ENCODE measurements at regions not wholly inside any gene's neighbourhood (a gene's known extent, or its start where the extent isn't known, plus 50 kb on each side); places are given as distances from the start of the nearest gene placed in this dataset.
"Not testable (repeated sequence)": the region's sequence is repeated elsewhere in the genome, so short reads cannot be mapped to it uniquely, and the experiment has no call there.

DNA sequence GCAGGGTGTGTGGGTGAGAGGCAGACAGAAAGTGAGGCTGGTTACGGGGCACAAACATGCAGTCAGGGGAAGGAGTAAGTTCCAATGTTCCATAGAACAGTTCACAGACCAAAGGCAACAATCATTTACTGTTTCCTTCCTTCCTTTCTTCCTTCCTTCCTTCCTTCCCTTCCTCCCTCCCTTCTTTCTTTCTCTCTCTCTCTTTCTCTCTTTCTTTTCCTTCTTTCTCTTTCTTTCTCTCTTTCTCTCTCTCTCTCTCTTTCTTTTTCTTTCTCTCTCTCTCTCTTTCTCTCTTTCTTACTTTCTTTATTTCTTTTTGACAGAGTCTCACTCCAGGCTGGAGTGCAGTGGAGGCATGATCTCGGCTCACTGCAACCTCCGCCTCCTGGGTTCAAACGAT is 125.8 kb upstream of the LPCAT1 start:
- DNase-seq (ENCODE audit: extremely low read depth, low read depth), result no peak
- TF ChIP-seq, protein P1, sequence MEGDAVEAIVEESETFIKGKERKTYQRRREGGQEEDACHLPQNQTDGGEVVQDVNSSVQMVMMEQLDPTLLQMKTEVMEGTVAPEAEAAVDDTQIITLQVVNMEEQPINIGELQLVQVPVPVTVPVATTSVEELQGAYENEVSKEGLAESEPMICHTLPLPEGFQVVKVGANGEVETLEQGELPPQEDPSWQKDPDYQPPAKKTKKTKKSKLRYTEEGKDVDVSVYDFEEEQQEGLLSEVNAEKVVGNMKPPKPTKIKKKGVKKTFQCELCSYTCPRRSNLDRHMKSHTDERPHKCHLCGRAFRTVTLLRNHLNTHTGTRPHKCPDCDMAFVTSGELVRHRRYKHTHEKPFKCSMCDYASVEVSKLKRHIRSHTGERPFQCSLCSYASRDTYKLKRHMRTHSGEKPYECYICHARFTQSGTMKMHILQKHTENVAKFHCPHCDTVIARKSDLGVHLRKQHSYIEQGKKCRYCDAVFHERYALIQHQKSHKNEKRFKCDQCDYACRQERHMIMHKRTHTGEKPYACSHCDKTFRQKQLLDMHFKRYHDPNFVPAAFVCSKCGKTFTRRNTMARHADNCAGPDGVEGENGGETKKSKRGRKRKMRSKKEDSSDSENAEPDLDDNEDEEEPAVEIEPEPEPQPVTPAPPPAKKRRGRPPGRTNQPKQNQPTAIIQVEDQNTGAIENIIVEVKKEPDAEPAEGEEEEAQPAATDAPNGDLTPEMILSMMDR (IDR thresholded peaks at IDR 0.05; ENCODE audit: low read depth, low read length), result no peak

DNA sequence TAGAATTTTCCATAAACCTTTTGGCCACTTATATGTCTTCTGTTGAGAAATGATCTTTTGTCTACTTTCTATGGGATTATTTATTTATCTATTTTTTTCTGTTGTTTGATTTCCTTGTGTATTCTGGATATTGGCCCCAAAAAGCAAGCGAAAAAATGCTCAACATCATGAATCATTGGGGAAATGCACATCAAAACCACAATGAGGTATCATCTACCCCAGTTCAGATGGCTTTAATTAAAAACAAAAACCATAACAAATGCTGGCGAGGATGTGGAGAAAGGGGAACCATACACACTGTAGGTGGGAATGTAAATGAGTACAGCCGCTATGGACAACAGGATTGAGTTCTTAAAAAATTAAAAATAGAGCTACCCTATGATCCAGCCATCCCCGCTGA is 125.0 kb upstream of the LPCAT1 start:
- TF ChIP-seq, protein P1 (IDR thresholded peaks at IDR 0.05; ENCODE audit: low read depth, low read length), result no peak
- peak; percentile 63 for DNase-seq (ENCODE audit: extremely low read depth, low read depth)

DNA sequence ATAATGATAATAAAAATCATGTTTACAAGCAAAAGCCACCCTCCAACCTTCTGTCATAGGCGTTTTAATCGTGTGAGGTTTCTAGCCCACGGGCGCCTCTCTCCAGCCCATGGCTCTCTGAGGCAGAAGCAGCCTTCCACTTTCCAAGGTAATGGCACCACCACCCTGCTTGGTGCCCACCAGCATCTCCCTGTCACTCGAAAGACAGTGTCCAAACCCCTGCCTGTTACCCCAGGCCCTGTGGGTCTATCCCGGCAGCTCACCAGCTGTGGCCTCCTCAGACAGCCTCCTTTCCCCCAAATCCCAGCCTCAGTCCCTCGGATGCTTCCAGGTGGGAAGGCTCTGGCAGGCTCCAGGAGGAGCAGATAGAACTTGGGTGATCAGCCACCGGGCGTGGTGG is 123.8 kb upstream of the LPCAT1 start:
- no peak for DNase-seq (ENCODE audit: extremely low read depth, low read depth)
- TF ChIP-seq, protein P1 (IDR thresholded peaks at IDR 0.05; ENCODE audit: low read depth, low read length), result no peak

DNA sequence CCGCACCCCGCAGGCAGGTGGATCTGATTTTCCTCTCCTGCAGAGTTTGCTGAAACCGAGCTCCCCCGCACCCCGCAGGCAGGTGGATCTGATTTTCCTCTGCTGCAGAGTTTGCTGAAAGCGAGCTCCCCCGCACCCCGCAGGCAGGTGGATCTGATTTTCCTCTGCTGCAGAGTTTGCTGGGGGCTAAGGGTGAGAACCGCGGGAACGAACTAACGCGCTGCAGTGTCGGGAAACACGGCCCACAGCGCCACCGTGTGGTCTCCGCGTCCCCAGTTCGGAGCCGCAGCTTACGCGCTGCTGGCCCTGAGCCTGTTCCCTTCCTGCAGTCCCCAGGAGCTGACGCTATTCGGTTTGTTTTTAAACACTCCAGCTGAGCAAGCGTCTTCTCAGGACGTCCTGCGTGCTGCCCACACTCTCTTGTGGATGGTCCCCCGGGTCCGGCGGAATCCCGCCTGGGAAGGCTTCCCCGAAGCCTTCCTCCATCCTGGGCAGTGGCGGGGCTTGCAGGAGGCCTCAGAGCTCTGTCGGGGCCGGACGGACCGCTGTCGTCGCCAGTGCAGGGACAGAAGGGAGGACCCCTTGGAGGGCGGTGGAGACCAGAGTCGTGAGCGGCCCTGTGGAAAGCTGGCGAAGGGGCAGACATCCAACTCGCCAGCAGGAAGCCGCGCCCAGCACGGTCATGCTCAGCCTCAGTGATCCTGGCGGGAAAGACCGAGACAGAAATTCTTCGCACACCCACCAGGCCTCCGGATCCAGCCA is 121.2 kb upstream of the LPCAT1 start:
- peak; percentile 49 for DNase-seq (ENCODE audit: extremely low read depth, low read depth)
- TF ChIP-seq, protein P1 (IDR thresholded peaks at IDR 0.05; ENCODE audit: low read depth, low read length), result peak; percentile 84

DNA sequence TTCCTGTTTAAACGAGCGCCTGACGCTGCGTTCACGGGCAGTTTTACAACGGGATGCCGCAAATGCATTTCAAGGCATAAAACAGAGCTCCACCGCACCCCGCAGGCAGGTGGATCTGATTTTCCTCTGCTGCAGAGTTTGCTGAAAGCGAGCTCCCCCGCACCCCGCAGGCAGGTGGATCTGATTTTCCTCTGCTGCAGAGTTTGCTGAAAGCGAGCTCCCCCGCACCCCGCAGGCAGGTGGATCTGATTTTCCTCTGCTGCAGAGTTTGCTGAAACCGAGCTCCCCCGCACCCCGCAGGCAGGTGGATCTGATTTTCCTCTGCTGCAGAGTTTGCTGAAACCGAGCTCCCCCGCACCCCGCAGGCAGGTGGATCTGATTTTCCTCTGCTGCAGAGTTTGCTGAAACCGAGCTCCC is 120.6 kb upstream of the LPCAT1 start:
- not testable (repeated sequence) for DNase-seq (ENCODE audit: extremely low read depth, low read depth)

DNA sequence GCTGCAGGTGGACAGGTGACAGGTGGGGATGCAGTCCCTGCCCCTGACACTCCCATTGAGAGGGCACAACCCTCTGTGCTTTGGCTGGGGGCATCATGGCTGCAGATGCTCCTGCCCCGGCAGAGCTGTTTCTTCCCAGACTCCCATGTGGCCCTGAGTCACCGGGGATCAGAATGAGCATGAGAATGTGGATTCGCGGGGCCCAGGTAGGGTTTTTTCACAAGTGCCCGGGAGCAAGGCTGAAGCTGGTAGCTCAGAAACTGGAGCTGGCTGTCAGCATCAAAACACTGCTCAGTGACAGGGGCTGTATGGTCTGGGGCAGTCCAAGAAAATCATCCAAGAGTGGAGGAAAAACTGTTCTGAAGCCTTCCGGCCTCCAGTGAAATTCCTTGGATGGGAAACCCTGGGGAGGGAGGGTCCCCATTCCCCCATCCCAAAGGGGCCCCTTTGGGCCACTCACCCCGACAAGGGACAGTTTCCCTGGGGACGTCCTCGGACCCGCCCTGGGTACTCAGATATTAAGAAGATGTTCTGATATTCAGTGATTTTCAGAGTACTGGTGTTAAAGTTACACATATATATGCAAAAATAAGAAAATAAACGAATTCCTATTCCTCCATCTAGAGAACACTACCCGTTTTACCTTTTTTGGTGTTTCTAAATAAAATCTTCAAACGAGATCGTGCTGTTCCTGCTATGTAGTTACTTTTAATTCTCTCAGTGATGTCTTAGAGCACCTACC is 120.1 kb upstream of the LPCAT1 start:
- DNase-seq (ENCODE audit: extremely low read depth, low read depth), result no peak
- TF ChIP-seq, protein P1 (IDR thresholded peaks at IDR 0.05; ENCODE audit: low read depth, low read length), result no peak

DNA sequence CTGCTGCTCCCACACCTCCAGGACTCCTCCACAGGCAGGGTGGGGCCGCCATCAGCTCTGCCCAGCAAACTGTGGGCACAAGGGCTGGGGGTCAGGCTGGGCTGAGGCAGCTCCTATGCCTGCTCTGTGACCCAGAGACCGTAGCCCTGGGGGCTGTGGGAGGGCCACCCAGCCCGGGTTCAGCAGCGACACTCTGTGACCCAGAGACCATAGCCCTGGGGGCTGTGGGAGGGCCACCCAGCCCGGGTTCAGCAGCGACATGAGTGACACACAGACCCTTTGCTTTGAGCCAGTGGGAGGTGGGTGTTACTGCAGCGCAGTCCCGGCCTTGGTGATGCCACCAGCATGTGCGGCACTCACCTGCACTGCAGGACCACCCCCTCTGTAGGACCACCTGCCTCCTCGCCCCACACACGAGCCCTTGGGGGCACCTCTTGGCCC is 118.9 kb upstream of the LPCAT1 start:
- DNase-seq (ENCODE audit: extremely low read depth, low read depth), result no peak
- TF ChIP-seq, protein P1 (IDR thresholded peaks at IDR 0.05; ENCODE audit: low read depth, low read length), result no peak

Measured in AG09319 (cell line).